ENCODE measurements at regions not wholly inside any gene's neighbourhood (a gene's known extent, or its start where the extent isn't known, plus 50 kb on each side); places are given as distances from the start of the nearest gene placed in this dataset.
"Not testable (repeated sequence)": the region's sequence is repeated elsewhere in the genome, so short reads cannot be mapped to it uniquely, and the experiment has no call there.

DNA sequence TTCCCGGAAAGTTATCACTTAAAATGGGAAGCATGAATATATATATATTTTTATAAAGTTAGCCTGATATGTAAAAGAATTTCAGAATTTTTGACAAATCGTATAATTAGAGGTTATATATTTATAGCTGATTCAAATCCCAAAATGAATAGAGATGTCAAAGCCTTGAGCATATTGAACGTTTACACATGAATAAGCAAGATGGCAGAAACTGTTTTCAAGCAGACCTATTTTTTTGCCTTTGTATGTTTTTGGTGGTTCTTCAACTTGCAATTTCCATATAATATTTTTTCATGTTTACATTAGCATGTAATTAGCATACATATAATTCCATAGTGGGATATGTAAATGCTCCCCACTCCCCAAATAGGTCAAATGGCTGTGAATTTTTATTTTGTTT lies 189.9 kb downstream of the PRL start:
- DNase-seq (ENCODE audit: low spot score) = no peak

DNA sequence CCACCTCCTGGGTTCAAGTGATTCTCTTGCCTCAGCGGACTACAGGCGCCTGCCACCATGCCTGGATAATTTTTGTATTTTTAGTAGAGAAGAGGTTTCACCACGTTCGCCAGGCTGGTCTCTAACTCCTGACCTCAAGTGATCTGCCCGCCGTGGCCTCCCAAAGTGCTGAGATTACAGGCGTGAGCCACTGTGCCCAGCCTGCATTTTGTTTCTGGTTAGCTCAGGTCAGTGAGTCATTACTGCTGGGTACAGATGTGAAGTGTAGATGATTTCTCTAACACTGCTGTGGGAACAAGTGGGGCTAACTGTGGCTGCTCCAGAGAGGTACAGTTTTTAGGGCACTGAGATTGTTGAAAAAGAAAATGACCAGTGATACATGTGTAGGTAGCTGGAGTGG lies 188.6 kb downstream of the PRL start:
- no peak for DNase-seq (ENCODE audit: low spot score)

DNA sequence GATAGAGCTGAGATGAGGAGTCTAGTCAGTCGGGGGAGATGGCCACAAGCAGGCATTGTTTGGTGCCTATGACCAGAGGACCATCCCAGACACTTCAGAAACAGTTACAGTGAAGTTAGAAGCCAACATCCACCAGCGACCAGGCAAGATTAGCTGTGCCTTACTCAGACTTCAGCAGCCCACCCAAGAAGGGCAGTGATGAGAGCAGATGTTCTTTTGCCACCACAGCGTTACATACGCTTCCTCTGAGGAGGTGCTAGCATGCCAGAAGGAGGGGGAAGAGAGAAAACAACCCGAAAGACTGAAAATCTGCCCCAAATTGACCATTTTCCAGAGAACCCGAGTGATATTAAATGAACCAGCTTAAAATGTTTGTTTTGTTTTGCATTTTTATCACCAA lies 186.8 kb downstream of the PRL start:
- no peak for DNase-seq (ENCODE audit: low spot score)

DNA sequence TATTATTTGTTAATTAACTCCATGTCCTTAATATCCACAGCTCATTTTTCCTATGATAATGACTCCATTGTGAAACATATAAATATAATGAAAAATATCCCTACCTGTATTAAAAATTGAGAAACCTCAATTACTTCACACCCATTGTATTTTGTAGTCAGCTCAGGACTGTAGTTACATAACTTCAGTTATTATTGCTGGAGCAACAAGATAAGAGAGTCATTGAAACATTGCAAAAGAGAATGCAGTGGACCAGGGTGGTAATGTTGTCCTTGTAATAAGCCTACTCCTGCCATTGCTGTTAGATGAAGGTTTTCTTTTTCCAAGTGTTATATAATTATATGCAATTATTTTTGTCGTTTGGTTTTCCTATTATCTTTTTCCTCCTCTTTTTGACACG lies 184.4 kb downstream of the PRL start:
- no peak for DNase-seq (ENCODE audit: low spot score)

DNA sequence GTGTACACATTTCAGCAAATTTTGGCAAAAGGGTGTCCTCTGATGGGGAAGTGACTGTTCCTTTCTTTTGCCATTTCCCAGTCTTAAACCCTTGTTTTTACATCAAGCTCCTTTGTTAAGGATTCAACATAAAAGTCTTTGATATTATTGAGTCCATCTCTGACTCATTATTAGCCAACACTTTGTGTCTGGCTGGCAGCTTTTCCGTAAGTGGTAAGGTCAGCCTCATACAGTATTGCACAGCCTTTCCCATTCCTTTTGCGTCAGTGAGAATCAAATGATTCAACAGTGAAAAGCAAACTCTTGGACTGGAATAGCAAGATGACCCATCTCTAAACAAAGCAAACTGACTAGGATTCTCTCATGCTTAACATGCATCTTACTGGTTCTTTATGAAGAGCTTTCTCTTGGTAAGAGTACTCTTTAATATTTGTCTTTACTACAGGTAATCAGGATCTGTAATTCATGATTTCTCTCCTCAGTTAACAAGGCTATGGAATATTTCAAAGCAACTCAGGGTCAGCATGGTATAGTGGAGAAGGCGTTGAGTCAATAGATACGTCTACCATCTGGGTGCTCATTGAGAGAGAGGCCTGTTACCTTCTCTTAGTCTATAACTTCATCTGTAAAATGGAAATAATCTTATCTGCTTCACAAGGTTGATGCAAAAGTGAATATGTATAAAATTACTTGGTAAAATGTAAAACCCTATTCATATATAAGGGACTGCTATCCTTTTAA lies 183.6 kb downstream of the PRL start:
- DNase-seq (ENCODE audit: low spot score) = no peak

DNA sequence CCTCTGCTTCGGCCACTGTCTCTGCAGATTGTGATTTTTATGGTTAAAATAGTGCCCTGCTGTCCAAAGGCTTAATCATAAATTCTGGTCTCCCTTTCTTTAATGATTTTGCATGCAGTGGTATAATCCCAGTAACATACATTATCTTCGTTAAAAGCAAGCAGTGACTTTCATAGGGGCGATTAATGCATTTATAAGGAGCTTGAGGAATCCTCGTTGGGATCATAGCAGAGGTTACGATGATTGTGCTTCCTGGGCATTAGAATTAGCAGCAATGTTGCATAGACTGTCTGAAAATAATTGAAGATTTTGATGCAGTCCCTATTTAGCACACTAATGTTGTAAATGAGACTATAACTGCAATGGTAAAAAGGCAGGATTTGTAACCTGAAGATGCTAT lies 181.3 kb downstream of the PRL start:
- no peak for DNase-seq (ENCODE audit: low spot score)

DNA sequence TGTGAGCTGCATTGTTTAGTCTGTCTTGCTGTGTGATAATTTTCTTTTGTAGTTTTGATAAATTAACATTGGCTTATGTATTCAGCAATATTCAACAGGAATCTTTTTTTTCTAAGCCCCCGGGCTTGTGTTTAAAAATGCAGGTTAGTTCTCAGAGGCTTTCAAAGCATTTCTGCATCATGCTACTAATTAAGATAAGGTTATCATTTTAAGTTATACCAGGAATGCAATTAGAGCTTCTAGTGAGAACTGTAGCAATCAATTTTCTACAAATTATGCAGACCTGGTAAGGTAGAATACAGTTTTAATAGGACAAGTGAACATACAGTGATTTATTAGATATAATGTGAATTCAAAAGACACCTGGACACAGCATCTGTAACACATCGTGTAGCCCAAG lies 179.2 kb downstream of the PRL start:
- no peak for DNase-seq (ENCODE audit: low spot score)

DNA sequence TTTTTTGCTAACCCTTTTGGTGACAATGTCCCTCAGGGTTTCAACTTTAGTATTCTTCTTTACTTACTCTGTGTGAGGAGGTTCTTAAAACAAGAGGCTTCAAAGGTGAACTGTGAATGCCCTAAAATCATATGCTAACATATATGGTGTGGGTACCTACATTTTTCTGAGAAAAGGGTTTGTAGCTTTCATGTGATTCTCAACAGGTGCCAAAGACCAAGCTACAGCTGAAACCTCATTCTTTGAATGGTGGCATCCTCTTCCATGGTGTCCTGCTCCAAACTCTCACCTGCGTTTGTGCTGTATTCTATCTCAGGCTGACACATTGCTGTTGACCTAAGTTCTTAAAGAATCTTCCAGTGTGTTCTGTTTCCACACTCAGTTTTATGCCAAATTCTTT lies 177.3 kb downstream of the PRL start:
- no peak for DNase-seq (ENCODE audit: low spot score)

DNA sequence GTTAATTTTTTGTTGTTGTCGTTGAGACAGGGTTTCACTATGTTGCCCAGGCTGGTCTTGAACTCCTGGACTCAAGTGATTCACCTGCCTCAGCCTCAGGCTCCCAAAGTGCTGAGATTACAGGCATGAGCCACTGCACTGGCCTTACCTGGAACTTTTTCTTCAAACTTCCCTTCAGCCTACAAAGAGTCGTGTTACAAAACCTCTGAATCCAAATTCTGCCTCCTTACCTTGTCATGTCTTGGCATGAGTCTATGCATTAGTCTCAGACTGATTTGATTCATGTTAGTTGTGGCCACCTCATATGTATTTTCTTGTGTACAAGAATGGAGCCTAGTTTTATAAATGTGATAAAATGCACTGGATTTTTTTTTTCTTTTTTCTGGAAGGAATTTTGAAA lies 172.1 kb downstream of the PRL start:
- no peak for DNase-seq (ENCODE audit: low spot score)

DNA sequence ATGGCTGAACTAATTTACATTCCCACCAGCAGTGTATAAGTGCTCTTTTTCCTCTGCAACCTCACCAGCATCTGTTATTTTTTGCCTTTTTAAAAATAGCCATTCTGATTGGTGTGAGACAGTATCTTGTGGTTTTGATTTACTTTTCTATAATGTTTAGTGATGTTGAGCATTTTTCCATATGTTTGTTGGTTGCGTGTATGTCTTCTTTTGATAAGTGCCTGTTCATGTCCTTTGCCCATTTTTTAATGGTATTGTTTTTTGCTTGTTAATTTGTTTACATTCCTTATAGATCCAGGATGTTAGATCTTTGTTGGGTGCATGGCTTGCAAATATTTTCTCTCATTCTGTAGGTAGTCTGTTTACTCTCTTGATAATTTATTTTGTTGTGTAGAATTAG lies 169.9 kb downstream of the PRL start:
- DNase-seq (ENCODE audit: low spot score) = no peak

DNA sequence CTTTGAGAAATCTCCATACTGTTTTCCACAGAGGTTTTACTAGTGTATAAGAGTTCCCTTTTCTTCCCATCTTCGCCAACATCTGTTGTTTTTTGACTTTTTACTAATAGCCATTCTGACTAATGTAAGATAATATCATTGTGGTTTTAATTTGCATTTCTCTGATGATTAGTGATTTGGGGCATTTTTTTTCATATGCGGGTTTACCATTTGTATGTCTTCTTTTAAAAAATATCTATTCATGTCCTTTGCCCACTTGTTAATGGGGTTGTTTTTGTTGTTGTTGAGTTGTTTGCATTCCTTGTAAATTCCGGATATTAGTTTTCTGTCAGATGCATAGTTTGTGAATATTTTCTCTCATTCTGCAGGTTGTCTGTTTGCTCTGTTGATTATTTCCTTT lies 167.1 kb downstream of the PRL start:
- no peak for DNase-seq (ENCODE audit: low spot score)

DNA sequence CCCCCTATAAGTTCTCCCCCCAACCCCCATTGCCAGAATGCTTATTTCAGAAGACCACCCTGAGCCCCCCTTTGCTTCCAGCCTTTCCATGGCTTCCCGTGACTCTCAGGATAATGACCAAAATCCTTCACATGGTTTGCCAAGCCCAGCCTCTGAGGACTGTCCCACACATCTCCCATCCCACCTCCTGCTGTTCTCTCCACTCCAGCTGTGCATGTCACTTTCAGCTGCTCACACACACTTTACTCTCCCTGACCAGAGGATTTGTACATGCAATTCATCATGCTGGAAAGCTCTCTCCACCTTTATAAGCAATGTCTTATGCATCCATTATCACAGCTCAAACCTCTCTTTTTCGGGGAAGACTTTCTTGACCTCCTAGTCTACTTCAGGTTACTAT lies 164.2 kb downstream of the PRL start:
- no peak for DNase-seq (ENCODE audit: low spot score)

DNA sequence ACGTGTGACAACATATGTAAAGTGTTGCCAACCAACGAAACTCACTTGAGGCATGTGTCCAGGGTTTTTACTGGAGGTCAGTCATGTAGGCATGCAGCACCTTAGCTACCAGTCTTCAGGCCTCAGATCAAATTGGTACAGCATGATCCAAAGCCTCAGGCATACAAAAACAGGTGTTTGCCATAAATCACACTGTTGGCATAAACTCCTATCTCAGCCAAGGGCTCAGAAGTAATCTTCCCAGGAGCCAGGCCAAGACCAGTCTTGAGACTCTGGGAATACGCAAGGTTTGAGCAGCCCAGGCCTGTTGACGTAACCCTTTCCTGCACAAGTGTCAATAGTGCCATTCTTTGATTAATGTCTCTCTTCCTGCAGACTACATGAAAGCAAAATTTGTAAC lies 163.5 kb downstream of the PRL start:
- DNase-seq (ENCODE audit: low spot score) = no peak

DNA sequence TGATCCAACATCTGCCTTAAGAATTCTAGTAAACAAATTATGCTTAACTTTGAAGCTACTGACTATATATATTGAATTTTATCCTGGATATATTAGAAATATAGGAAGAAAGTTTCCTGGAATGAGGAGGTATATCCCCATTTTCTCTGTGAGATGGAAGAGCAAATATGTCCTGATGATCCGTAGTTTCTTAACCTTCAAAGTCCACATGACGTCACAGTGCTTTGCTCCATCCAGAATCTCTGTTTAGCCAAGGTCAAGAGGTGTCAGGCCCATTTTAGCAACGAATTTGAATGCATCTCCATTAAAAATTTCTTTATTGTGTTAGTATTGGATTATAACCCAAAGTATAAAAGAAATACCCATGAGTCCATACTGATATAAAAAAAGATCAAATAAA lies 162.5 kb downstream of the PRL start:
- no peak for DNase-seq (ENCODE audit: low spot score)

DNA sequence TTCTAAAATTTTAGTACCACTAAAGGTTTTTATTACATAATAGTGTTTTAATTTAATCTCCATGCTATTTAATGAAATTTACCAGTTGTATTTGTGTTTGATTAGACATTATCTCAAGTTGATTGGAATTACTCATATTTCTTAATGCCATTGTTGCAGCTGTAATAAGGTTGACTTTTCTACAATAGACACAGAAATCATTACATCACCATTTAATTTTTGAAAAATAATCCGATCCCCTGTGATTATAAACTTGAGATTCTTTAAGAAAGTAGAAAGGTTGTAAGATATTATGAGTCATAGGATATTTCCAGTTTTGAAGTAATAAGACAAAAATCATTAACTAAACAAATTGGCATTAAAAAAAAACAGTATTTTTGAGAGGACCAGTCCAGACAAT lies 161.4 kb downstream of the PRL start:
- DNase-seq (ENCODE audit: low spot score) = no peak

DNA sequence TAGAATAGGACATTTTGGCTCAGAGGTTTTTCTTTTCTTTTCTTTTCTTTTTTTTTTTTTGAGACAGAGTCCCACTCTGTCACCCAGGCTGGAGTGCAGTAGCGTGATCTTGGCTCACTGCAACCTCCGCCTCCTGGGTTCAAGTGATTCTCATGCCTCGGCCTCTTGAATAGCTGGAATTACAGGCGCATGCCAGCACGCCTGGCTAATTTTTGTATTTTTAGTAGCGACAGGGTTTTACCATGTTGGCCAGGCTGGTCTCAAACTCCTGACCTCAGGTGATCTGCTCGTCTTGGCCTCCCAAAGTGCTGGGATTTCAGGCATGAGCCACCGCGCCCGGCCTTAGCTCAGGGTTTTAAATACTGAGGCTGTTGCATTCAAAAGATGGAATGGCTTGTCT lies 156.1 kb downstream of the PRL start:
- DNase-seq (ENCODE audit: low spot score) = not testable (repeated sequence)

DNA sequence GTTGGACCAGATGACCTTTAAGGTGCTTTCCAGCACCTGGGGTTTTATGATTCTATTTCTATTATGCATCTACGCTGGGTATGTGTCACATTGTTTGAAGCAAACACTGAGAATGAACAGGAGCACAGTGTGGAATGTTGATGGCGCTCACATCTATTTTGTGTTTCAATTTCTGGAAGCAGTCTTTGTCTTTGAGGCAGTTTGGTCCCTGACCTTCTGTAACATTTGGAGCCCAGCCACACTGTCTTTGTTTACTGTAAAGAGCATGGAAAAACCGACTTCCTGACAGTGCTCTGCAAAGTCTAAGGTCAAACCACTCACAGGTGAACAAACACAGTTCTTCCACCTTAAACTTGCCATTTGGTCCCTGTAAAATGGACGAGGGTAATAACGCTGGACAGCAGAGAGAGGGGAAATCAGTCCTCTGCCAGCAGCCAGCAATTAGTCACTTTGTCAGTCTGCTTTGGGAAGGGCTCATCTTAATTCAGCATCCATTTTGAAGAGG lies 155.5 kb downstream of the PRL start:
- no peak for DNase-seq (ENCODE audit: low spot score)

DNA sequence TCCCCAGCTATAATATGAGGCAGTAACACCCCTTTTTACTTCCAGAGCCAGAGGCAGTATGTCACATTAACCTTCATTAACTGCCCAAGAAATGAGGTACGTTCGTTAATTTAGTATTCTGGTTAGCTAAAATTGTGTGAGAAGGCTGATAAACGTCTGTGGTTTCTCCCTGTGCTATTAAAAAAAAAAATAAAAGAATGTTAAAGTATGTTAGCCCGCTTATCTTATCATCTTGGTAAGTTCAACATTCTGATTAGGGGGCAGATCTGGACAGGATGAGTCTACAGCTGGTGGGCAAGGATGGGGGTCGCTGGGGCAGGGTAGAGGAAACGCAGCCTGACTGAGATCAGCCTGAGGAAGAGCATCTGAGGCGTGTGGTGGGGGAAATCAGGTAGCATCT lies 154.0 kb downstream of the PRL start:
- DNase-seq (ENCODE audit: low spot score) = no peak

DNA sequence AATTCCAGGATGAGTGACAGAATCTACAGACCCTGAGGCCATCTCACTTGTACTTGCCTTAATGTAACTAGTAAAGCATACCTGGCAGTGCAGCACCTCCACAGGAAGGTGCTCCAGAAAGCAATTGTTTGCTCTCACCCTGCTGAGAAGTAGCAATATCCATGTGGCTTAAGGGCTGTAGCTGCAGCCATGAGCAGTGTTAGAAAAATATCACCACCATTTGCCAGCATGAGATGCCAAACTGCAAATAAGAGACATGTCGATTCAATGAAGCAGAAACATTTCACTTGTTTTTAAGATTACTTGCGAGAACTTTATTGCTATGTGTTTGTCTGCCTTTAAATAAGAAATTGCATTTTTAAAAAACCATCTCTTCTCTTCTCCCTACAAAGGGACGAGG lies 151.5 kb downstream of the PRL start:
- DNase-seq (ENCODE audit: low spot score) = no peak

DNA sequence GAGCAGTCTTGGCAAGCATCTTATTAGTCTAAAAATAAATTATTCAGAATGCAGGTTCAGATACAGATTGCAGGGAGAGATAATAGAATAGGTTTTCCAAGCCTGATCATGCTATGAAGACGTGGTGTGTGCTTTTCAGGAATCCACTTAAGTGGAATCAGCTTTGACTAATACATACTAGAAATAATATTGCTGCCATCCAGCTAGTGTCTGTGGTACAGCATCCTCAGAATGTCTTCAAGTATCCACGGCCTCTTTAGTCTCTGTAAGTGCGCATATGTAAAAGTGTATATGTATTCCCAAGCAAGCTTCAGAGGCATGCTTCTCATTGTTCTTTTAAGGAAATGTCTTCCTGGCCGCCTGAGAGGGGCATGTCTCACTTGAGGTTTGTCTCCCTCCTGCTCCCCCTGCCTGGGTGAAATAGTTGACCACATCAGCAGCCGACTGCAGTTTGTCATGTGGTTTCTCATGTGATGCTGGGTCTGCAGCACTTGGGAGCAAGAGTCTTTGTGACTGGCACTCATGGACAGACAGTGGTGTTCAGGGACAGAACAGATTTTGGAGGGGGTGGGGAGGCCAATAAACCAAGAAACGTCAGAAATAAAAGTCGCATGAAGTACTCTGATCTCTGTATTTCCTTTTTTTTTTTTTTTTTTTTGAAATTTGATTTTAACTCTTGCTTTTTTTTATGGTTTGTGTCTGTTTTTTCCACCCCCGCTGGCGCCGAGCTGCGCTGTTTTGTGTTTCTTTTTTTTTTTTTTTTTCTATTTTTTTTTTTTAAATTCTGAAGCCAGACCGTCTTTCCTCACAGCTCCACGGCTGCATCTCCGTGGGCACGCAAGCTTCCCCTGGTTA lies 150.8 kb downstream of the PRL start:
- DNase-seq (ENCODE audit: low spot score) = no peak

DNA sequence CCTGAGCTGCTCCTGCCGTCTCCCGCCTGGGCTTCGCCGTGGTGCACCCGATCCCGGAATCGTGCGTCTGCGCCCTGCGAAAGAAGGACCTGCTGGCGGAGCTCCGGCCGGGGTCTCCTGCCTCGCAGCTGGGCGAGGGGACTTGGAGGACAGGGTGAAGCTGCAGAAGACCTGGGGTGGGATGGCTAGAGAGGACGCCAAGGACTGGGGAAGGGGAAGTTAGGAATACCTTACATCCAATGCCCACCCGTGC lies 150.2 kb downstream of the PRL start:
- no peak for DNase-seq (ENCODE audit: low spot score)

DNA sequence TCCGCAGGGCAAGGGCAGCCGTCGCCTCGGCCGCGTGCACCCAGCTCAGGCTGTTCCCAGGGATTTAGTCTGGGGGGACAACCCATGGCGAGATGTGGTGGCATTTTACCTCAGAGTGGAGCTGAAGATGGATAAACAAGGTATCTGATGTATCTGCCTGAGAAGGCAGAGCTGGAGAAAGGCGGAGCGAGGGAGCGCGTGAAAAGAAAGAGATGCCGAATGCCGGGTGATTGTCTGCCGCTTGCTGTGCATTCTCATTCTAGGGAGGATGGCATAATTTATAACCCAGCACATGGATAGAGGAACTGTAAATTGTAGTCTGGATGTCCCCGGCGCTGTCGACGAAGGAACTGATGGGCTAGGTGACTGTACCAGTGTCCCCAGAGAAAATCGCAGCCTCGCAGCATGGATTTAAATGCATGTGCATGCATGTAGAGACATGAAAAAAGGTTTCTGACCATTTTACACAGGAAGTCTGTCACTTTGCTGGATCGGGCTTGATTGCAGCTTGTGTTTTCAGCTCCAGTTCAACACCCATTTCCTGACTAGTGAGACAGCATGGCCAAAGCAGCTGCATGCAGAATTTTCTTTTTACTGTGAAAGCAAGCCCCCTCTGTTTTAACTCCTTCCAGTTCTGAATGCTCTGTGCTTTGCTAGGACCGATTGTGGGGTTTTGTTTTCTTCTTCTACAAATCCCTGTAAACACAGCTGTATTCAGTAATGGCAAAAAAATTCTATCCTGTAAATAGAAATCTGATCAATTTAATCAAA lies 149.7 kb downstream of the PRL start:
- no peak for DNase-seq (ENCODE audit: low spot score)
